HEK293T (cell line): ENCODE measurements at regions not wholly inside any gene's neighbourhood (a gene's known extent, or its start where the extent isn't known, plus 50 kb on each side); places are given as distances from the start of the nearest gene placed in this dataset.
"Not testable (repeated sequence)": the region's sequence is repeated elsewhere in the genome, so short reads cannot be mapped to it uniquely, and the experiment has no call there.

Experiments used
- CTCF ChIA-PET: fragments of 350-600 bp; formaldehyde crosslinking; extraction: SDS; loops from one replicate; lab custom pipeline; 2021; ENCODE audit warnings: antibody characterized with exemption, inconsistent platforms; lab: Yijun Ruan, JAX
- POLR2A ChIA-PET: fragments of 350-600 bp; formaldehyde crosslinking; extraction: SDS; loops from one replicate; lab custom pipeline; 2020; ENCODE audit warnings: antibody characterized with exemption, inconsistent platforms; lab: Yijun Ruan, JAX
- DNase-seq: peaks from one replicate; pipeline ENCODE4 v3.0.0; 2012; ENCODE audit warnings: mixed read lengths; ENCODE audit errors: extremely low spot score
- ARNT ChIP-seq: fragments of 450-650 bp; IDR thresholded peaks from 2 replicates; pipeline ENCODE4 v1.6.1; 2017; ENCODE audit warnings: mild to moderate bottlenecking
- BHLHE40 ChIP-seq: fragments of 450-650 bp; IDR thresholded peaks from 2 replicates; pipeline ENCODE4 v1.6.1; 2016; ENCODE audit warnings: mild to moderate bottlenecking, moderate library complexity, borderline replicate concordance
- CTBP1 ChIP-seq: fragments of 450-650 bp; IDR thresholded peaks from 2 replicates; pipeline ENCODE4 v1.6.1; 2016; ENCODE audit warnings: borderline replicate concordance
- ELF4 ChIP-seq: fragments of 450-650 bp; IDR thresholded peaks from 2 replicates; pipeline ENCODE4 v1.6.1; 2017; ENCODE audit warnings: antibody characterized with exemption
- FOXA1 ChIP-seq: fragments of 450-650 bp; IDR thresholded peaks from 2 replicates; pipeline ENCODE4 v1.6.1; 2016; ENCODE audit warnings: mild to moderate bottlenecking
- FOXK2 ChIP-seq: fragments of 450-650 bp; IDR thresholded peaks from 2 replicates; pipeline ENCODE4 v1.6.1; 2016; ENCODE audit warnings: mild to moderate bottlenecking
- FOXM1 ChIP-seq: fragments of 450-650 bp; IDR thresholded peaks from 2 replicates; pipeline ENCODE4 v1.6.1; 2017; ENCODE audit warnings: mild to moderate bottlenecking, borderline replicate concordance
- HDGF ChIP-seq: fragments of 450-650 bp; IDR thresholded peaks from 2 replicates; pipeline ENCODE4 v1.6.1; 2017; ENCODE audit warnings: antibody characterized with exemption, borderline replicate concordance
- L3MBTL2 ChIP-seq: fragments of 450-650 bp; conservative IDR thresholded peaks from 2 replicates; pipeline ENCODE4 v1.6.1; 2016; ENCODE audit warnings: mild to moderate bottlenecking
- LEF1 ChIP-seq: fragments of 450-650 bp; IDR thresholded peaks from 2 replicates; pipeline ENCODE4 v1.6.1; 2017; ENCODE audit warnings: mild to moderate bottlenecking, borderline replicate concordance
- NFRKB ChIP-seq: fragments of 450-650 bp; IDR thresholded peaks from 2 replicates; pipeline ENCODE4 v1.6.1; 2016; ENCODE audit warnings: mild to moderate bottlenecking, moderate library complexity
- PKNOX1 ChIP-seq: fragments of 450-650 bp; IDR thresholded peaks from 2 replicates; pipeline ENCODE4 v1.6.1; 2016
- SP1 ChIP-seq: fragments of 450-650 bp; IDR thresholded peaks from 2 replicates; pipeline ENCODE4 v1.6.1; 2017
- SUZ12 ChIP-seq: fragments of 450-650 bp; IDR thresholded peaks from 2 replicates; pipeline ENCODE4 v1.6.1; 2016; ENCODE audit warnings: mild to moderate bottlenecking
- TARDBP ChIP-seq: fragments of 450-650 bp; IDR thresholded peaks from 2 replicates; pipeline ENCODE4 v1.6.1; 2016
- ZNF384 ChIP-seq: fragments of 450-650 bp; IDR thresholded peaks from 2 replicates; pipeline ENCODE4 v1.6.1; 2016

DNA sequence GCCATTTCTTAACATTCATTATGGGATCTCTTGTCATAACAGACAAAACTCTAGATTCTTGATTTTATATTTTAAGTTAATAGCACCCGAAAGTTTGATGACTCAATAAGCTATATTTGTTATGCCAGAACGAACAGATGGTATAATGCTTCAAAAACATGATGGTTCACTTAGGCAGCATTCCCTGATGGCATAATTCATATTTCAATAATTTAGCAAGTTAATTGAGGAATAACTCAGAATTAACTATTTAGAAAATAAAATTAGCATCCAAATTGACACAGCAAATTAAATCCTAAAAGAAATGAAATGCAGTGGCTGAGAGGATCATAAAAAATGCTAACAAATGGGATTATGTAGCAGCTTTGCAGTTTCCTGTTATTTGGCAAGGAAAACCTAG, 260.8 kb upstream of the MBL2 start:
- TF ChIP-seq FOXA1 (no peak), NFRKB (no peak), ELF4 (no peak), SUZ12 (no peak), BHLHE40 (no peak), CTBP1 (no peak), FOXM1 (no peak)
- POLR2A ChIA-PET: no interaction called here
- CTCF ChIA-PET: no interaction called here
- no peak for DNase-seq

DNA sequence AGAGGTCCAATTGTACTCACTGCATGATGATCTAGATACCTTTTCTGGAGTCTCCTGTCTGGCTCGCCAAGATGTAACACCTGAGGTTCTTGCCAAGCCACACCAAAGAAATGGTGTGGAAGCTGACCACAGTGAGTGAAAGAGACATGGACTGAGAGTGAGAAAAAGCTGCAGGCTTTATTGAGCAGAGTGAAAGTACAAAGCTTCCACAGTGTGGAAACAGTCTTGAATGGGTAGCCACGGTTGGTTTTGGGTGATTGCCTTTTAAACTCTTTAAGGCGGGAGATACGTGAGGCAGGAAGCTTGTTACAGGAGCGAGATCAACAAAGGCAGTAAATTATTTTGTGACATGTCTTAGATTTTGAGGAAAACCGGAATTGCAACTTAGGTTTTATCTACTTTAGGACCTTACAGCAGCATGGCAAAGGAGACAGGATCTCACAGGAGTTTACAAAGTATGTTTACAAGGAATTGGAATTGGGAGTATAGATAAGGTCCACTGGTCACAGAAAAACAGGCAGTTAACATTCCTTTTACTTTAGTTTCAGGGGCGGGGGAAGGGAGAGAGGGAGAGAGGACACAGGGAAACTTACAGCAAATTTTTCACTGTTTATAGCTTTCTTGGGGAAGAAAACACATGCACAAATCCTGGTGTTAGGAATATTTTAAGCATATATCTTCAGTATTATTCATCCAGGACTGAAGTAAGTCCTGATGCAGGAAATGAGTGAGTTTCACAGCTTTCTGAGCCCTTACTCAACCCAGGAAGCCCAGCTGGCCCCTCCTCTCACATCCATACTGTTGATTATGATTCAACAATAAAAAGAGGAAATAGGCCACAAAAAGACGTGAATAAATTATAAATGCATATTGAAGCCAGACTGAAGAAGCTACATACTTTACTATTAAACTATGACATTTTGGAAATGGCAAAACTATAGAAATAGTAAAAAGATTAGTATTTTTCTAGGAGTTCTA, 257.6 kb upstream of the MBL2 start:
- POLR2A ChIA-PET, CTCF ChIA-PET, DNase-seq: not testable (repeated sequence)
- peak; percentile 67 for TF ChIP-seq PKNOX1

- DNase-seq: no peak
- ChIA-PET POLR2A (no interaction called here), CTCF (no interaction called here)
- no peak for TF ChIP-seq LEF1
- TF ChIP-seq SP1: no peak
Observed at GRCh38 chr10:53029449-53029848, 256.9 kb upstream of the MBL2 start.

DNA sequence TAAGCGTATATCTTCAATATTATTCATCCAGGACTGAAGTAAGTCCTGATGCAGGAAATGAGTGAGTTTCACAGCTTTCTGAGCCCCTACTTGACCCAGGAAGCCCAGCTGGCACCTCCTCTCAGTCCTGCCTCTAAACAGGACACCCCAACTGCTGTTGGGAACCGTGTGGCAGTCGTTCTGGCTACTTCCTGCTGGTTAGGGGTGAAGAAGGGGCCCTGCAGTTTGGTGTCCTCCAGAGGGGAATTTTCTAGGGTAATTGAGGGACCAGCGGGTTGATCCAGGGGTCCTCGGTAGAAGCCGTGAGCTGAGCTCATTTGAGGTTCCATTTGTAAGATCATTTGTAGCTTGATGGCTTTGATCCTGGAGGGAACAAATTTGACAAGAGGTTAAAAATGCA, 253.2 kb upstream of the MBL2 start:
- POLR2A ChIA-PET, DNase-seq, CTCF ChIA-PET: not testable (repeated sequence)

GRCh38 chr10:53025172-53025711, 252.7 kb upstream of the MBL2 start:
- POLR2A ChIA-PET: no interaction called here
- no peak for DNase-seq
- CTCF ChIA-PET: no interaction called here
- TF ChIP-seq SUZ12 (no peak), ZNF384 (no peak), ARNT (no peak), ELF4 (no peak), TARDBP (no peak), FOXK2 (no peak), HDGF (no peak), BHLHE40 (no peak), LEF1 (no peak), L3MBTL2 (no peak), FOXA1 (no peak), SP1 (no peak), CTBP1 (no peak), PKNOX1 (no peak)

DNA sequence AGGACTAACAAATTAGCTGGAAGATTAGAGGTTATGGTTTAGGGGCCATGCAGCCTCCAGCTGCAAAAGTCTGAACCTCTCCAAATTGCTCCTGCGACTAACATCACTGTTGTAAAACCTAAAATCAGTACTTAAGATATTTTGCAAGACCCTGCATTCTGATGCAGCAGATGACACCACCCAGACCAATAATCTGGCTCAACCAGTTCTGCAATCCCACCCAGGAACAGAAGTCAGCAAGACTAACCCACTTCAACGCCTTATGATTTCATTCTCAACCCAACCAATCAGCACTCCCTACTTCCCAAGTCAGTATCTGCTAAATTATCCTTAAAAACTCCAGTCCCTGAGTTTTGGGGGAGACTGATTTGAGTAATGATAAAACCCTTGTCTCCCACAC, 250.8 kb upstream of the MBL2 start:
- DNase-seq: no peak
- CTCF ChIA-PET: no interaction called here
- TF ChIP-seq CTBP1 (no peak), ZNF384 (no peak), FOXM1 (no peak), TARDBP (no peak), ARNT (no peak), FOXA1 (no peak), NFRKB (no peak), LEF1 (no peak)
- POLR2A ChIA-PET: no interaction called here

DNA sequence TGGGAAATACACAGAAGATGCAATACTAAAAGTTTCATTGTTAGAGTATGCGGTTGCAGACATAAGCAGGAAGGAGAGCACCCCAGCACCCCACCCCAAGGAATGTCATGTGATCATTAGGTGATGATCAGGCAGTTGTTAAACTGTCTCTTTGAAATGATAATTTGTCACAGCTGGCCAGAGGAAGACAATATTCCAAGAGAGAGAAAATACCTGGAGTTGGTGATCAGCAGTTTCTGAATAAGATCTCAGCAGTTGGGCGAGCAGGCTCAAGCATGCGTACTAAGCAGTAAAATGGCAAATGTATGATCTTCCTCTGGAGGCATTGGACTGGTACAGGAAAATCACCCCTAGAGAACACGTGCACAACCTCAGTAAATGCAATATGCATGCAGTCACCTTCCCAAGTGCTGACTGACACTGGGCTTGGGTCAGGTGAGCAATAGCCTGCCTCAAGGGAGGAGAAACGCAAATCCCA, 250.1 kb upstream of the MBL2 start:
- ChIA-PET CTCF (no interaction called here), POLR2A (no interaction called here)
- TF ChIP-seq ELF4 (no peak), HDGF (no peak), LEF1 (no peak), TARDBP (no peak), SP1 (no peak), PKNOX1 (no peak), ZNF384 (no peak), NFRKB (no peak), CTBP1 (no peak), ARNT (no peak), BHLHE40 (no peak), FOXM1 (no peak)
- DNase-seq: no peak
